ENCODE measurements at regions not wholly inside any gene's neighbourhood (a gene's known extent, or its start where the extent isn't known, plus 50 kb on each side); places are given as distances from the start of the nearest gene placed in this dataset.

DNA sequence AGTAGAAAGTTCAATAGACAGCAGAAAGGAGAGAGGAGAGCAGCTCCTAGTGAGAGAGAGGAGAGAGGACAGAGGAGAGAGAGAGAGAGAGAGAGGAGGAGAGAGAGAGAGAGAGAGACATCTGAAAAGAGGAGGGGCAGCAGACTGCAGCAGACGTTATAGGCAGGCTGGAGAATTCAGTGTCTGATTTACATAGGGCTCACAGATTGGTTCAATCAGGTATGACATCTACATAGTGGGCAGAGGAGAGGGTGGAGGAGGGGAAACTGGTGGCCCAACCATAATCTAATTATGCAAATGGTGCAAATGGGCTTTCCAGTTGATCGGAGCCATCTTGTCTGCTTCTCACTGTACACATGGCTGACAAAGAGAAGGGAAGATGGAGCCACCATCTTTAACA, 221.3 kb upstream of the TRPC4 start:
- Histone ChIP-seq H3K4me3 (ENCODE audit: low read length) (no peak overlapping the region), H3K9me3 (ENCODE audit: low read length) (no peaks in the 10 kb centered on the region), H3K9ac (ENCODE audit: low read length) (no peak overlapping the region), H3K27me3 (ENCODE audit: low read length) (no peaks in the 10 kb centered on the region), H4K20me1 (ENCODE audit: low read length) (no peaks in the 10 kb centered on the region), H3K36me3 (ENCODE audit: low read depth, low read length) (no peaks in the 10 kb centered on the region), H3K79me2 (ENCODE audit: low read length) (no peaks in the 10 kb centered on the region), H3K9me2 (replicated peaks; ENCODE audit: low read length) (no peaks in the 10 kb centered on the region), H3K4me2 (ENCODE audit: low read length) (no peak overlapping the region), H3K4me1 (ENCODE audit: insufficient read depth, low read length) (no peaks in the 10 kb centered on the region), H3K27ac (ENCODE audit: low read length) (no peak overlapping the region), H3F3A (ENCODE audit: low read length, unreplicated experiment) (no peaks in the 10 kb centered on the region), H2AFZ (ENCODE audit: low read length) (no peak overlapping the region)
- TF ChIP-seq, protein P1, sequence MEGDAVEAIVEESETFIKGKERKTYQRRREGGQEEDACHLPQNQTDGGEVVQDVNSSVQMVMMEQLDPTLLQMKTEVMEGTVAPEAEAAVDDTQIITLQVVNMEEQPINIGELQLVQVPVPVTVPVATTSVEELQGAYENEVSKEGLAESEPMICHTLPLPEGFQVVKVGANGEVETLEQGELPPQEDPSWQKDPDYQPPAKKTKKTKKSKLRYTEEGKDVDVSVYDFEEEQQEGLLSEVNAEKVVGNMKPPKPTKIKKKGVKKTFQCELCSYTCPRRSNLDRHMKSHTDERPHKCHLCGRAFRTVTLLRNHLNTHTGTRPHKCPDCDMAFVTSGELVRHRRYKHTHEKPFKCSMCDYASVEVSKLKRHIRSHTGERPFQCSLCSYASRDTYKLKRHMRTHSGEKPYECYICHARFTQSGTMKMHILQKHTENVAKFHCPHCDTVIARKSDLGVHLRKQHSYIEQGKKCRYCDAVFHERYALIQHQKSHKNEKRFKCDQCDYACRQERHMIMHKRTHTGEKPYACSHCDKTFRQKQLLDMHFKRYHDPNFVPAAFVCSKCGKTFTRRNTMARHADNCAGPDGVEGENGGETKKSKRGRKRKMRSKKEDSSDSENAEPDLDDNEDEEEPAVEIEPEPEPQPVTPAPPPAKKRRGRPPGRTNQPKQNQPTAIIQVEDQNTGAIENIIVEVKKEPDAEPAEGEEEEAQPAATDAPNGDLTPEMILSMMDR (conservative IDR thresholded peaks at IDR 0.05; ENCODE audit: low read depth, low read length), result no peak
- TF ChIP-seq EZH2 (IDR thresholded peaks at IDR 0.05; ENCODE audit: low read length, unreplicated experiment) (no peak), EZH2phosphoT487 (IDR thresholded peaks at IDR 0.05; ENCODE audit: borderline replicate concordance, low read length) (no peak)
- CTCF ChIA-PET, result no interaction called here
- DNase-seq, result no peak
- ATAC-seq, result no peak
- POLR2A ChIA-PET (ENCODE audit: unreplicated experiment), result no interaction called here
- intact Hi-C loops (cut with micrococcal nuclease), result no loop called here
- BruUV-seq (replicated peaks), result no TSS peak

DNA sequence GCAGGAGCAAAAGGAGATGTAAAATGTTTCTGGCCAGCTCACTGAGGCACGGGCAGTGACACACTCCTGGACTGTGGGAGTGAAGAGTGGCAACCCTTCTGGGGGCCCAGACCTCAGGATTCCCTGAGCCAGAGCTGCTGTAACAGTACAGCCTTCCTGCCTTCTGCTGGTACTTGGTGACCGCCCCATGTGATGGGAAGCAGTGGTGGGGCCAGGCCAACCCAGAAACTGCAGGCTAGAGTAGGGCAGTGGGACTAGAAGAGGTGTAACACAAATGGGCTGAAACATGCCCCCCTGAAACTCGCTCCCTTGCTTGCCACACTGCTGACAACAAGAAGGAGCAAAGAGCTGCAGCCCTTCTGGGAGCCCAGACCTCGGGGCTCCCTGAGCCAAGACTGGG, 217.1 kb upstream of the TRPC4 start:
- BruUV-seq (replicated peaks), result no TSS peak
- ATAC-seq (no peak), DNase-seq (no peak)
- Histone ChIP-seq H3K4me2 (ENCODE audit: low read length) (no peak overlapping the region), H3K9me3 (ENCODE audit: low read length) (no peaks in the 10 kb centered on the region), H3F3A (ENCODE audit: low read length, unreplicated experiment) (no peaks in the 10 kb centered on the region), H3K4me3 (ENCODE audit: low read length) (no peak overlapping the region), H3K27me3 (ENCODE audit: low read length) (no peaks in the 10 kb centered on the region), H2AFZ (ENCODE audit: low read length) (no peak overlapping the region), H3K9me2 (replicated peaks; ENCODE audit: low read length) (no peaks in the 10 kb centered on the region), H3K27ac (ENCODE audit: low read length) (no peak overlapping the region), H3K79me2 (ENCODE audit: low read length) (no peaks in the 10 kb centered on the region), H3K4me1 (ENCODE audit: insufficient read depth, low read length) (no peaks in the 10 kb centered on the region), H3K36me3 (ENCODE audit: low read depth, low read length) (no peaks in the 10 kb centered on the region), H4K20me1 (ENCODE audit: low read length) (no peaks in the 10 kb centered on the region), H3K9ac (ENCODE audit: low read length) (no peak overlapping the region)
- intact Hi-C loops (cut with micrococcal nuclease), result no loop called here
- no peak for TF ChIP-seq EZH2 (IDR thresholded peaks at IDR 0.05; ENCODE audit: low read length, unreplicated experiment)
- TF ChIP-seq, protein P1 (conservative IDR thresholded peaks at IDR 0.05; ENCODE audit: low read depth, low read length), result no peak
- no peak for TF ChIP-seq EZH2phosphoT487 (IDR thresholded peaks at IDR 0.05; ENCODE audit: borderline replicate concordance, low read length)
- CTCF ChIA-PET, result no interaction called here
- POLR2A ChIA-PET (ENCODE audit: unreplicated experiment), result no interaction called here

DNA sequence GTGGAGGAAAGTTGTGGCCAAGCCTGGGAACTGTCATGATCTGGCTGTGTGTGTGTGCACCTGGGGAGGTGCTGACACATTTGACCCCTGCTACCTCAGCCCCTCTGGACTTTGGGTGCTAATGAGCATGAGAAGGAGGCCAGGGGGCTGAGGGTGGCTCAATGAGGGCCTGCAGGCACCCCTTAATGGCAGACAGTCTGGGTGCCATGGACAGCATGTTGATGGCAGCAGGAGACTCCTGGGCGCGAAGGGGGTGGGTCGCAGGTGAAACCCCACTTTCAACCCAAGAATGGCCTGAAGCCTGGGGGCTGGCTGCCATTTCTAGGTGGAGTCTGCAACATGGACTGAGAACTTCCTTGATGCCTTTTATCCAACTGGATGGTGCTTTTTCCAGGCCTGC, 216.4 kb upstream of the TRPC4 start:
- no TSS peak for BruUV-seq (replicated peaks)
- CTCF ChIA-PET, result no interaction called here
- Histone ChIP-seq H3K9me2 (replicated peaks; ENCODE audit: low read length) (no peaks in the 10 kb centered on the region), H3K9ac (ENCODE audit: low read length) (no peak overlapping the region), H3K4me2 (ENCODE audit: low read length) (no peak overlapping the region), H3F3A (ENCODE audit: low read length, unreplicated experiment) (no peaks in the 10 kb centered on the region), H3K4me1 (ENCODE audit: insufficient read depth, low read length) (no peaks in the 10 kb centered on the region), H3K27ac (ENCODE audit: low read length) (no peak overlapping the region), H2AFZ (ENCODE audit: low read length) (no peak overlapping the region), H3K27me3 (ENCODE audit: low read length) (no peaks in the 10 kb centered on the region), H3K9me3 (ENCODE audit: low read length) (no peaks in the 10 kb centered on the region), H3K4me3 (ENCODE audit: low read length) (no peak overlapping the region), H3K36me3 (ENCODE audit: low read depth, low read length) (no peaks in the 10 kb centered on the region), H4K20me1 (ENCODE audit: low read length) (no peaks in the 10 kb centered on the region), H3K79me2 (ENCODE audit: low read length) (no peaks in the 10 kb centered on the region)
- intact Hi-C loops (cut with micrococcal nuclease), result no loop called here
- POLR2A ChIA-PET (ENCODE audit: unreplicated experiment), result no interaction called here
- TF ChIP-seq EZH2phosphoT487 (IDR thresholded peaks at IDR 0.05; ENCODE audit: borderline replicate concordance, low read length) (no peak), EZH2 (IDR thresholded peaks at IDR 0.05; ENCODE audit: low read length, unreplicated experiment) (no peak)
- TF ChIP-seq, protein P1 (conservative IDR thresholded peaks at IDR 0.05; ENCODE audit: low read depth, low read length), result no peak
- DNase-seq, result no peak
- ATAC-seq, result no peak

Measured in PC-3 (cell line).